ENCODE measurements at regions not wholly inside any gene's neighbourhood (a gene's known extent, or its start where the extent isn't known, plus 50 kb on each side); places are given as distances from the start of the nearest gene placed in this dataset.

- TF ChIP-seq CTCF (IDR thresholded peaks at IDR 0.05) (no peak), EP300 (IDR thresholded peaks at IDR 0.05; ENCODE audit: low read depth) (no peak), POLR2AphosphoS5 (IDR thresholded peaks at IDR 0.05) (no peak), POLR2A (IDR thresholded peaks at IDR 0.05) (no peak)
These were observed 72.7 kb upstream of the AKAP12 start for GRCh38 chr6:151167034-151167433.
